ENCODE measurements at regions not wholly inside any gene's neighbourhood (a gene's known extent, or its start where the extent isn't known, plus 50 kb on each side); places are given as distances from the start of the nearest gene placed in this dataset.
A peak's percentile ranks its signal among the peaks of the same experiment; 100 is the strongest.
"Not testable (repeated sequence)": the region's sequence is repeated elsewhere in the genome, so short reads cannot be mapped to it uniquely, and the experiment has no call there.

GRCh38 chr13:62431852-62432251 lies 1016.2 kb upstream of the PCDH20 start:
- no peak for DNase-seq (ENCODE audit: low read depth in 2 of 2)

- DNase-seq (ENCODE audit: low read depth in 2 of 2): no peak
Observed at GRCh38 chr13:62418872-62419271, 1003.2 kb upstream of the PCDH20 start.

- DNase-seq (ENCODE audit: low read depth in 2 of 2): no peak
Observed at GRCh38 chr13:62418376-62418775, 1002.7 kb upstream of the PCDH20 start.

GRCh38 chr13:62407871-62408270 lies 992.2 kb upstream of the PCDH20 start:
- DNase-seq (ENCODE audit: low read depth in 2 of 2): no peak

GRCh38 chr13:62388515-62388914 lies 972.9 kb upstream of the PCDH20 start:
- DNase-seq (ENCODE audit: low read depth in 2 of 2): no peak

- no peak for DNase-seq (ENCODE audit: low read depth in 2 of 2)
Observed at GRCh38 chr13:62387647-62388046, 972.0 kb upstream of the PCDH20 start.

GRCh38 chr13:62379241-62379640 lies 963.6 kb upstream of the PCDH20 start:
- not testable (repeated sequence) for DNase-seq (ENCODE audit: low read depth in 2 of 2)

- no peak for DNase-seq (ENCODE audit: low read depth in 2 of 2)
Observed at GRCh38 chr13:62377838-62378237, 962.2 kb upstream of the PCDH20 start.

GRCh38 chr13:62375653-62376052 lies 960.0 kb upstream of the PCDH20 start:
- no peak for DNase-seq (ENCODE audit: low read depth in 2 of 2)

- no peak for DNase-seq (ENCODE audit: low read depth in 2 of 2)
Observed at GRCh38 chr13:62371737-62372136, 956.1 kb upstream of the PCDH20 start.

- DNase-seq (ENCODE audit: low read depth in 2 of 2): not testable (repeated sequence)
Observed at GRCh38 chr13:62367971-62368370, 952.3 kb upstream of the PCDH20 start.

GRCh38 chr13:62360609-62361008 lies 945.0 kb upstream of the PCDH20 start:
- no peak for DNase-seq (ENCODE audit: low read depth in 2 of 2)

GRCh38 chr13:62358646-62358932 lies 942.9 kb upstream of the PCDH20 start:
- no peak for DNase-seq (ENCODE audit: low read depth in 2 of 2)

GRCh38 chr13:62357887-62358645 lies 942.4 kb upstream of the PCDH20 start:
- DNase-seq (ENCODE audit: low read depth in 2 of 2): peak; percentile 3 to 4

GRCh38 chr13:62356977-62357376 lies 941.3 kb upstream of the PCDH20 start:
- no peak for DNase-seq (ENCODE audit: low read depth in 2 of 2)

- DNase-seq (ENCODE audit: low read depth in 2 of 2): no peak
Observed at GRCh38 chr13:62337109-62337880, 921.6 kb upstream of the PCDH20 start.

GRCh38 chr13:62336507-62336906 lies 920.9 kb upstream of the PCDH20 start:
- no peak for DNase-seq (ENCODE audit: low read depth in 2 of 2)

GRCh38 chr13:62333466-62333865 lies 917.8 kb upstream of the PCDH20 start:
- DNase-seq (ENCODE audit: low read depth in 2 of 2): no peak

GRCh38 chr13:62331384-62331783 lies 915.7 kb upstream of the PCDH20 start:
- DNase-seq (ENCODE audit: low read depth in 2 of 2): no peak

- no peak for DNase-seq (ENCODE audit: low read depth in 2 of 2)
Observed at GRCh38 chr13:62327367-62327766, 911.7 kb upstream of the PCDH20 start.

- DNase-seq (ENCODE audit: low read depth in 2 of 2): no peak
Observed at GRCh38 chr13:62324842-62325241, 909.2 kb upstream of the PCDH20 start.

- no peak for DNase-seq (ENCODE audit: low read depth in 2 of 2)
Observed at GRCh38 chr13:62321895-62322294, 906.2 kb upstream of the PCDH20 start.

- DNase-seq (ENCODE audit: low read depth in 2 of 2): no peak
Observed at GRCh38 chr13:62321139-62321538, 905.5 kb upstream of the PCDH20 start.
